IMR-90 (cell line): ENCODE measurements at regions not wholly inside any gene's neighbourhood (a gene's known extent, or its start where the extent isn't known, plus 50 kb on each side); places are given as distances from the start of the nearest gene placed in this dataset.

Source experiments
- ATAC-seq: fragments of 200-7000 bp; cut with Tn5 transposase; 2 replicates; pipeline ENCODE4 v1.9.1; 2020; ENCODE audit warnings: low read depth, mild to moderate bottlenecking, moderate library complexity
- BruUV-seq: library from RNA; stranded (reverse); fragments of 400-500 nt; replicated peaks from 2 replicates; lab custom pipeline; 2021; lab: Mats Ljungman, UMichigan
- CTCF ChIA-PET: fragments of 300-600 bp; formaldehyde crosslinking; extraction: SDS; loops from one replicate; lab custom pipeline; 2021; ENCODE audit warnings: antibody characterized with exemption; lab: Yijun Ruan, JAX
- POLR2A ChIA-PET: fragments of 300-600 bp; sonication (Branson Sonifier 250); formaldehyde crosslinking; loops from one replicate; lab custom pipeline; 2022; ENCODE audit warnings: antibody characterized with exemption; ENCODE audit not compliant: unreplicated experiment; lab: Charles Lee
- DNase-seq: peaks from one replicate; pipeline ENCODE4 v3.0.0; 2013
- H2AFZ ChIP-seq: replicated peaks from 2 replicates; pipeline ENCODE3; 2013; ENCODE audit warnings: low read length, mild to moderate bottlenecking; ENCODE audit not compliant: poor library complexity
- H2AK5ac ChIP-seq: 2 replicates; pipeline ENCODE4 v1.6.1; 2013; ENCODE audit warnings: low read depth, low read length, inconsistent platforms
- H2AK9ac ChIP-seq: replicated peaks from 2 replicates; pipeline ENCODE3; 2013; ENCODE audit warnings: mild to moderate bottlenecking, low read depth, low read length, moderate library complexity; ENCODE audit not compliant: poor library complexity
- H2BK120ac ChIP-seq: 2 replicates; pipeline ENCODE4 v1.6.1; 2013; ENCODE audit warnings: low read depth, low read length, inconsistent platforms
- H2BK15ac ChIP-seq: 3 replicates; pipeline ENCODE4 v1.6.1; 2013; ENCODE audit warnings: low read depth, low read length, inconsistent platforms
- H2BK20ac ChIP-seq: 2 replicates; pipeline ENCODE4 v1.6.1; 2013; ENCODE audit warnings: low read depth, mild to moderate bottlenecking, inconsistent platforms, low read length, moderate library complexity
- H2BK5ac ChIP-seq: 2 replicates; pipeline ENCODE4 v1.6.1; 2013; ENCODE audit warnings: mild to moderate bottlenecking, low read depth, low read length, inconsistent platforms; ENCODE audit not compliant: poor library complexity, severe bottlenecking
- H3K14ac ChIP-seq: replicated peaks from 2 replicates; pipeline ENCODE4 v1.6.1; 2013; ENCODE audit warnings: low read depth, low read length, inconsistent platforms
- H3K18ac ChIP-seq: 2 replicates; pipeline ENCODE4 v1.6.1; 2013; ENCODE audit warnings: low read depth, low read length, control low read depth
- H3K23ac ChIP-seq: 2 replicates; pipeline ENCODE4 v1.6.1; 2013; ENCODE audit warnings: low read depth, low read length, inconsistent platforms
- H3K27ac ChIP-seq: 2 replicates; pipeline ENCODE4 v1.5.1; 2013; ENCODE audit warnings: mild to moderate bottlenecking, control low read depth, low read length; ENCODE audit not compliant: insufficient read depth
- H3K27me3 ChIP-seq: 2 replicates; pipeline ENCODE4 v1.6.1; 2013; ENCODE audit warnings: low read length; ENCODE audit not compliant: control insufficient read depth, insufficient read depth
- H3K36me3 ChIP-seq: 2 replicates; pipeline ENCODE4 v1.6.1; 2013; ENCODE audit warnings: low read length, mixed read lengths; ENCODE audit not compliant: control insufficient read depth, insufficient read depth
- H3K4ac ChIP-seq: 2 replicates; pipeline ENCODE4 v1.6.1; 2013; ENCODE audit warnings: low read depth, low read length, inconsistent platforms
- H3K4me1 ChIP-seq: 2 replicates; pipeline ENCODE4 v1.6.1; 2013; ENCODE audit warnings: low read length, mixed read lengths; ENCODE audit not compliant: control insufficient read depth, insufficient read depth
- H3K4me2 ChIP-seq: 2 replicates; pipeline ENCODE4 v1.6.1; 2013; ENCODE audit warnings: low read depth, mild to moderate bottlenecking, control low read depth, low read length, moderate library complexity
- H3K4me3 ChIP-seq: 2 replicates; pipeline ENCODE4 v1.5.1; 2013; ENCODE audit warnings: low read depth, mild to moderate bottlenecking, control low read depth, low read length, moderate library complexity; ENCODE audit not compliant: insufficient read depth
- H3K56ac ChIP-seq: 2 replicates; pipeline ENCODE4 v1.6.1; 2013; ENCODE audit warnings: low read length, inconsistent platforms; ENCODE audit not compliant: insufficient read depth; ENCODE audit errors: extremely low read depth
- H3K79me1 ChIP-seq, 2 experiments: 2 replicates each; pipeline ENCODE4 v1.6.1; 2013; ENCODE audit warnings: low read length in 2 of 2, inconsistent platforms in 1 of 2, low read depth in 1 of 2
- H3K9ac ChIP-seq: 2 replicates; pipeline ENCODE4 v1.6.1; 2013; ENCODE audit warnings: low read depth, low read length, control low read depth
- H3K9me1 ChIP-seq: 2 replicates; pipeline ENCODE4 v1.6.1; 2013; ENCODE audit warnings: low read length, inconsistent platforms; ENCODE audit not compliant: insufficient read depth
- H3K9me3 ChIP-seq: 2 replicates; pipeline ENCODE4 v1.6.1; 2013; ENCODE audit warnings: low read length; ENCODE audit not compliant: control insufficient read depth, insufficient read depth
- H4K20me1 ChIP-seq: 2 replicates; pipeline ENCODE4 v1.6.1; 2013; ENCODE audit warnings: low read length, inconsistent platforms; ENCODE audit not compliant: insufficient read depth
- H4K5ac ChIP-seq: 2 replicates; pipeline ENCODE4 v1.6.1; 2013; ENCODE audit warnings: mild to moderate bottlenecking, low read depth, low read length, control low read depth
- H4K8ac ChIP-seq, 2 experiments: 2 replicates each; pipeline ENCODE4 v1.6.1; 2013; ENCODE audit warnings: low read depth in 2 of 2, low read length in 2 of 2, control low read depth in 1 of 2, inconsistent platforms in 1 of 2
- H4K91ac ChIP-seq: 2 replicates; pipeline ENCODE4 v1.6.1; 2013; ENCODE audit warnings: low read depth, low read length, inconsistent platforms; ENCODE audit not compliant: insufficient read depth
- BHLHE40 ChIP-seq: fragments of 150-350 bp; IDR thresholded peaks from 2 replicates; pipeline ENCODE4 v1.6.1; 2016; ENCODE audit warnings: mild to moderate bottlenecking, low read depth, low read length
- MAFK ChIP-seq: IDR thresholded peaks from 2 replicates; pipeline ENCODE4 v1.6.1; 2012; ENCODE audit warnings: low read depth, low read length, improper control_type of control experiment
- NFE2L2 ChIP-seq: fragments of 150-350 bp; IDR thresholded peaks from 2 replicates; pipeline ENCODE4 v1.6.1; 2016; ENCODE audit warnings: low read depth, mild to moderate bottlenecking, low read length
- RAD21 ChIP-seq: IDR thresholded peaks from 2 replicates; pipeline ENCODE4 v1.6.1; 2012; ENCODE audit warnings: low read length, improper control_type of control experiment
- RFX5 ChIP-seq: IDR thresholded peaks from 2 replicates; pipeline ENCODE4 v1.8.0; 2012; ENCODE audit warnings: low read depth, mild to moderate bottlenecking, low read length, moderate library complexity
- WGBS, 2 experiments: methylation state at CpG; one replicate each; pipeline versions ENCODE4 v1.1.5 to v1.1.7; 2013; ENCODE audit warnings: missing lambda C conversion rate in 2 of 2; ENCODE audit not compliant: insufficient read length in 1 of 2; ENCODE audit errors: extremely low coverage in 2 of 2; 5-methylcytosine and 5-hydroxymethylcytosine counted together
- dilution Hi-C: fragments of 300-500 bp; cut with HindIII; formaldehyde crosslinking; loops from one replicate; pipeline ENCODE4 v1.14.3; 2018; ENCODE audit warnings: low sequenced_read_pairs; ENCODE audit not compliant: unreplicated experiment
- in situ Hi-C: fragments of 300-500 bp; cut with MboI; formaldehyde crosslinking; loops from 3 replicates; pipeline ENCODE4 v1.14.3; 2019; ENCODE audit warnings: low sequenced_read_pairs, inconsistent platforms, mixed read lengths
- intact Hi-C: fragments of 100-400 bp; cut with micrococcal nuclease; formaldehyde crosslinking; loops from 2 replicates; pipeline ENCODE4 v1.10.0; 2022
- TF ChIP-seq, protein P1 (sequence below): fragments of 150-350 bp; IDR thresholded peaks from 2 replicates; pipeline ENCODE4 v1.6.1; 2017; ENCODE audit warnings: mild to moderate bottlenecking, antibody characterized with exemption, low read length, low read depth

DNA sequence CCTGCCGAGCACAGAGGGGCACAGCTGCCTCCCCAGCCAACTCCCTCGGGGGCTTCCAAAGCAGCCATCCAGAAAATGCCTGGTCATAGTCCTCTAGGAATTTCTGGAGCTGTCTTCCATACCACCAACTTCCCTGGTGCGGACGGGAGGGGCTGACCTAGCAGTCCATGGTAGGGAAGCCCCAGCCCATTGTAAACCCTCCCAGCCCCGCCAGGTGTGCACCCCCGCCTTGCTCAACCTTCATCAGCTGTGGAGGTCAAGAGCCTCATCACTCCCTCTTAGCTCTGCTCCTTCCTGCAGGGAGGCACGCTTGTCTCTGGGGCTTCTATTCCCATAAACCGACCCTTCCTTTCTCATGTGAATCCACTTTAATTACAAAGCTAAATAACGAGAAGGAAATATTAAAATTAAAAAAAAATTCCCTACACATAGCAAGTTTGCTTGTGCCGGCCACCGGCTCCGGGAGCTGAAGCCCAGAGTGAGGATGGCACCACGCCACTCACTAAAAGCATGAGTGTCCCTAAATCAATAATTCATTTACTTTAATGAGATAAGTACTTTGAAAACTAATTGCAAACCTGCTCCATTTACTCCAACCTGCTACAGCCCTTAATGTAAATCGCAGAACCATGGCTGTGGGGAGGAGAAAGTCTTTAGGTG lies 181.4 kb downstream of the ENGASE start:
- 80% methylated on average over 2 of the region's 14 CpGs; no CpG with 5 or more reads in 1 of the 2 experiments for WGBS, 2 experiments
- Histone ChIP-seq H2AFZ (no peak overlapping the region), H3K4me2 (no peak overlapping the region), H3K4ac (no peak overlapping the region), H4K5ac (no peak overlapping the region), H3K36me3 (no peaks in the 10 kb centered on the region), H3K27me3 (peaks cover 30% of the 10 kb centered on the region), H2BK5ac (no peak overlapping the region), H3K9me3 (no peaks in the 10 kb centered on the region), H3K23ac (no peak overlapping the region), H3K4me3 (no peak overlapping the region), H4K91ac (no peak overlapping the region), H2AK5ac (no peak overlapping the region), H4K8ac (no peak overlapping the region), H3K56ac (no peak overlapping the region), H2AK9ac (no peak overlapping the region), H3K27ac (no peak overlapping the region), H3K79me1 (no peaks in the 10 kb centered on the region), H2BK120ac (no peak overlapping the region), H2BK15ac (no peak overlapping the region), H3K18ac (no peak overlapping the region), H3K9me1 (no peaks in the 10 kb centered on the region), H2BK20ac (no peak overlapping the region), H3K4me1 (no peaks in the 10 kb centered on the region), H4K20me1 (no peaks in the 10 kb centered on the region), H3K14ac (no peak overlapping the region), H3K9ac (no peak overlapping the region)
- no TSS peak for BruUV-seq
- ChIA-PET POLR2A (no interaction called here), CTCF (no interaction called here)
- intact Hi-C loops (no loop called here), dilution Hi-C loops (no loop called here), in situ Hi-C loops (no loop called here)
- no peak for ATAC-seq
- TF ChIP-seq BHLHE40 (no peak), MAFK (no peak), NFE2L2 (no peak), RFX5 (no peak), RAD21 (no peak)
- TF ChIP-seq, protein P1, sequence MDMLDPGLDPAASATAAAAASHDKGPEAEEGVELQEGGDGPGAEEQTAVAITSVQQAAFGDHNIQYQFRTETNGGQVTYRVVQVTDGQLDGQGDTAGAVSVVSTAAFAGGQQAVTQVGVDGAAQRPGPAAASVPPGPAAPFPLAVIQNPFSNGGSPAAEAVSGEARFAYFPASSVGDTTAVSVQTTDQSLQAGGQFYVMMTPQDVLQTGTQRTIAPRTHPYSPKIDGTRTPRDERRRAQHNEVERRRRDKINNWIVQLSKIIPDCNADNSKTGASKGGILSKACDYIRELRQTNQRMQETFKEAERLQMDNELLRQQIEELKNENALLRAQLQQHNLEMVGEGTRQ, result no peak
- DNase-seq, result no peak
